GM10266 (cell line): ENCODE measurements at regions not wholly inside any gene's neighbourhood (a gene's known extent, or its start where the extent isn't known, plus 50 kb on each side); places are given as distances from the start of the nearest gene placed in this dataset.
A peak's percentile ranks its signal among the peaks of the same experiment; 100 is the strongest.

Experiments used
- DNase-seq: peaks from one replicate; pipeline ENCODE4 v3.0.0; 2012; ENCODE audit errors: extremely low spot score
- TF ChIP-seq, protein P1 (sequence below): IDR thresholded peaks from 2 replicates; pipeline ENCODE4 v1.5.1; 2012; ENCODE audit warnings: mild to moderate bottlenecking, low read depth; ENCODE audit not compliant: control insufficient read depth, insufficient read depth; ENCODE audit errors: missing control alignments

DNA sequence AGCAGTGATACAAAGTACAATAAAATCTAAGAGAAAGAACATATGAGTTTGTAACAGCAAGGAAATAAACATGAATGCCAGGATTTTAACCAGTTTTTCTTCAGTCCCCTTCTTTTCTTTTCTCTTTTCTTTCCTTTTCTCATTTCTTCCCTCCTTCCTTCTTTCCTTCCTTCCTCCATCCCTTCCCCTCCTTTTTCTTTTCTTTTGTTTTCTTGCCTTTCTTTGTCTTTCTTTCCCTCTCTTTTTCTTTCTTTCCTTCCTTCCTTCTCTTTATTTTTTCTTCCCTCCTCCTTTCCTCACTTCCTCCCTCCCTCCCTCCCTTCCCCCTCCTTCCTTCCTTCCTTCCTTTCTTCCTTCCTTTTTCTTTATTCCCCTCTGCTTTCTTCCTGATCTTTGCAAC lies 142.8 kb upstream of the SYT4 start:
- no peak for DNase-seq
- TF ChIP-seq, protein P1, sequence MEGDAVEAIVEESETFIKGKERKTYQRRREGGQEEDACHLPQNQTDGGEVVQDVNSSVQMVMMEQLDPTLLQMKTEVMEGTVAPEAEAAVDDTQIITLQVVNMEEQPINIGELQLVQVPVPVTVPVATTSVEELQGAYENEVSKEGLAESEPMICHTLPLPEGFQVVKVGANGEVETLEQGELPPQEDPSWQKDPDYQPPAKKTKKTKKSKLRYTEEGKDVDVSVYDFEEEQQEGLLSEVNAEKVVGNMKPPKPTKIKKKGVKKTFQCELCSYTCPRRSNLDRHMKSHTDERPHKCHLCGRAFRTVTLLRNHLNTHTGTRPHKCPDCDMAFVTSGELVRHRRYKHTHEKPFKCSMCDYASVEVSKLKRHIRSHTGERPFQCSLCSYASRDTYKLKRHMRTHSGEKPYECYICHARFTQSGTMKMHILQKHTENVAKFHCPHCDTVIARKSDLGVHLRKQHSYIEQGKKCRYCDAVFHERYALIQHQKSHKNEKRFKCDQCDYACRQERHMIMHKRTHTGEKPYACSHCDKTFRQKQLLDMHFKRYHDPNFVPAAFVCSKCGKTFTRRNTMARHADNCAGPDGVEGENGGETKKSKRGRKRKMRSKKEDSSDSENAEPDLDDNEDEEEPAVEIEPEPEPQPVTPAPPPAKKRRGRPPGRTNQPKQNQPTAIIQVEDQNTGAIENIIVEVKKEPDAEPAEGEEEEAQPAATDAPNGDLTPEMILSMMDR, result no peak

DNA sequence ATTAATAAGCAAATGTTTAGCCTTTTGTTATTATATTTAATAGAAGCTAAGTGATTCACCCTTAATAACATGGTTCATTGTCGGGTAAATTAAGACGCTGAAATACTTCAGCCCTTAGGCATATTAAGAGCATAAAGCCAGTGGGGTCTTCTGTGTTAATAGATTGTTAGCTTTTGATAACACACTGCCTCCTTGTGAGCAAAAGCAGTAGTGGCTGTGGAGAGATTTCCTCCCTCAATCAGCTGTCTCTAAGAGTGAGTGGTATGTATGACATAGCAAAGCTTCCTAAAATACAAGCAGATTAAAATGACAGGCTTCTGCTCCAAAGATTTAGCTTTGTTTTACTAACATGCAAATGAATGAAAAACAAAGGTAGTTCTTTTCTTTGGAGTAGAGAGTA lies 143.7 kb upstream of the SYT4 start:
- TF ChIP-seq, protein P1, result peak; percentile 9
- DNase-seq, result no peak

DNA sequence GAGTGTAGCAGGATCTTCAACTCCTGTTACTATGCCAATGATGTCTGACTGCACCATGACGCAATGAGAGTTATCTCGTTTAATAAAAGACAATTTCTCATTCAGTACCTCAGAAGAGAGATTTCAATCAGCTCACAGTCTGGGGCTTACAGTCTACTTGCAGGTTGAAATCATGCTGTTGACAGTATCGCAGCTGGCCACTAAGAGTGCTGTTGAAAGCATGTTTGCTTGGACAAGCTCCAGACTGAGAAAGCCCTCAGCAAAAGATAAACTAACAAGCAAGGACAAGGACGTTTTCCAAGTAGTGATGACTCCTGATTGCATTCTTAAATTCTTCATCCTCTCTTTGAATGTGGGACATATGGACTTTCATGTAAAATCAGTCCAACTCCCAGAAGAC lies 145.2 kb upstream of the SYT4 start:
- no peak for DNase-seq

DNA sequence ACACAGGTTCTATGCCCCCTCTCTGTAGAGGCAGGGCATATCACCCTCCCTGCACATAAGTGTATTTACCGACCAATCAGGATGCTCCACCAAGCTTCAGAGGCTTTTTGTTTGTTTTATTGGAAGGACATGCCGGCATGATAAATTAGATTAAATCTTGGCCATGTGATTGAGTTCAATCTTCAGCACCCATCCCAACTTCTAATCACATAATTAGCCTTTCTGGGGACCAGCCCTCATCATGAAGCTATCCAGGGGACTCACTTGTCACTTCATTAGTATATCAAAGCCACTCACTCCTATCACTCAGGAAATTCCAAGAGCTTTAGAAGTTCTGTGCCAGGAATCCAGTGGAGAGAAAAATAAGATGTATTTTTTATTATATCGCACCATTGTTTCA lies 158.6 kb upstream of the SYT4 start:
- TF ChIP-seq, protein P1, result no peak
- DNase-seq, result no peak

More for the DNA sequence above, 145.2 kb upstream of the SYT4 start:
- TF ChIP-seq, protein P1, result no peak

DNA sequence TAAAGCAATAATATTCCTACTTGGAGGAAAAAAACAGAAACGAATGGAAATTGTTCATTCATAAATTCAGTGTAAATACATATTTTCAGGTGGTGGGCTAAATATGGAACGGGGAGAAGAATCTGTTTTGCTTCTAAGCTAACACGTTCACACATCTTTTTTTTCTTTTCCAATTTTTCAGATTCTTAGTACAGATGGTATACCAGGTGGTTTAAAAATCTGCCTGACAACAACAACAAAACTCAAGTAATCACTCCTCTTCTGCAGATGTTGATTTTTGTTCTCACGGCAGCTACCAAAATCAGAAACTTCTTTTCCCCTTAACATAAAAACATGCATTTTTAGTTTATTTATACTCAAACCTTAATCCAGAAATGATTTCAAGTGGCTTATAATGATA lies 164.8 kb upstream of the SYT4 start:
- TF ChIP-seq, protein P1, result no peak
- DNase-seq, result no peak

DNA sequence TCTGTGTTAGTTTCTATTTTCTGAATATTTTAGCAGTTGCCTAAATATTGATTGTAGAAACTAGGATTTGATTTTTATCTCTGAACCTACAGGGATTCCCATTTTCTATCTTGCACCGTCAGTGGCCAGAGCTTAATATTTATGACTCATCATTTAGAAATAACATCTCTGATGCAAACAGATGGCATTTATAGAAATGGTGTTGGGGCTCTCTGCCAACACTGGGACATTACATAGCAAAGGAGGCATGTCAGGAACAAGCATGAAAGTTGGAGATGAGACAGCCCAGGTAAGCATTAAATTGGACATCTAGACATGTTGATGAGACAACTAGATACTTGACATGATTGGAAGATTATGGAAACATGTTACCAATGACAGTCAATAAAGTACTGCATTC lies 165.3 kb upstream of the SYT4 start:
- TF ChIP-seq, protein P1, result no peak
- no peak for DNase-seq

DNA sequence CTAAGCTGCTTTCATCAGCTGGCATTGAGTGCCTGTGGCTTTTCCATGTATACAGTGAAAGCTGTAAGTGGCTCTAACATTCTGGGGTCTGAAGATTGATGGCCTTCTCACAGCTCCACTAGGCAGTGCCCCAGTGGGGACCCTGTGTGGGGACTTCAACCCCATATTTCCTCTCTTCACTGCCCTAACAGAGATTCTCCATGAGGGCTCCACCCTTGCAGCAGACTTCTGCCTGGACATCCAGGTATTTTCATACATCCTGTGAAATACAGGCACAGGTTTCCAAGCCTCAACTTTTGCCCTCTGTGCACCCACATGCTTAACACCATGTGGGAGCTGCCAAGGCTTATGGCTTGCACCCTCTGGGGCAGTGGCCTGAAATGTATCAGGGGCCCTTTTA lies 188.2 kb upstream of the SYT4 start:
- DNase-seq, result no peak
- TF ChIP-seq, protein P1, result no peak
